Central memory CD8-positive, alpha-beta T cell (primary cell): ENCODE measurements at regions not wholly inside any gene's neighbourhood (a gene's known extent, or its start where the extent isn't known, plus 50 kb on each side); places are given as distances from the start of the nearest gene placed in this dataset.
"Not testable (repeated sequence)": the region's sequence is repeated elsewhere in the genome, so short reads cannot be mapped to it uniquely, and the experiment has no call there.

Source experiments
- ATAC-seq: fragments of 150-1000 bp; cut with Tn5 transposase; replicated peaks from 2 replicates; pipeline ENCODE4 v1.10.0; 2022; ENCODE audit warnings: mild to moderate bottlenecking, moderate FRiP score, moderate number of reproducible peaks; ENCODE audit not compliant: poor library complexity, severe bottlenecking; ENCODE audit errors: extremely low read depth
- DNase-seq, 2 donors: peaks; one replicate each; pipeline ENCODE4 v3.0.0; 2021; ENCODE audit warnings: low spot score in 2 of 2
- H3K27ac Mint-ChIP-seq: one replicate; pipeline ENCODE4 v1.8.0; 2022; ENCODE audit warnings: low read depth, mild to moderate bottlenecking, moderate library complexity, mixed read lengths
- H3K27me3 Mint-ChIP-seq: one replicate; pipeline ENCODE4 v1.8.0; 2022; ENCODE audit warnings: mixed read lengths
- H3K36me3 Mint-ChIP-seq: one replicate; pipeline ENCODE4 v1.8.0; 2022; ENCODE audit warnings: mild to moderate bottlenecking, moderate library complexity, mixed read lengths; ENCODE audit not compliant: insufficient read depth
- H3K4me1 Mint-ChIP-seq: one replicate; pipeline ENCODE4 v1.8.0; 2022; ENCODE audit warnings: mixed read lengths
- H3K4me3 Mint-ChIP-seq: one replicate; pipeline ENCODE4 v1.8.0; 2022; ENCODE audit warnings: mild to moderate bottlenecking, moderate library complexity, mixed read lengths
- H3K9me3 Mint-ChIP-seq: one replicate; pipeline ENCODE4 v1.8.0; 2022; ENCODE audit warnings: mixed read lengths

GRCh38 chr11:134728186-134728585 is 316.1 kb upstream of the B3GAT1 start:
- ATAC-seq (no peak), DNase-seq (no peak)
- Mint-ChIP-seq H3K27ac (no peak overlapping the region), H3K27me3 (peaks cover 90% of the 10 kb centered on the region), H3K9me3 (no peaks in the 10 kb centered on the region), H3K36me3 (no peaks in the 10 kb centered on the region), H3K4me1 (no peaks in the 10 kb centered on the region), H3K4me3 (no peak overlapping the region)

GRCh38 chr11:134727636-134728035 is 315.6 kb upstream of the B3GAT1 start:
- no peaks in the 10 kb centered on the region for H3K36me3 Mint-ChIP-seq
- H3K27ac Mint-ChIP-seq, result no peak overlapping the region
- DNase-seq (no peak), ATAC-seq (no peak)
- H3K9me3 Mint-ChIP-seq, result no peaks in the 10 kb centered on the region
- H3K4me3 Mint-ChIP-seq, result no peak overlapping the region
- H3K4me1 Mint-ChIP-seq, result no peaks in the 10 kb centered on the region
- H3K27me3 Mint-ChIP-seq, result peaks cover 90% of the 10 kb centered on the region

DNA sequence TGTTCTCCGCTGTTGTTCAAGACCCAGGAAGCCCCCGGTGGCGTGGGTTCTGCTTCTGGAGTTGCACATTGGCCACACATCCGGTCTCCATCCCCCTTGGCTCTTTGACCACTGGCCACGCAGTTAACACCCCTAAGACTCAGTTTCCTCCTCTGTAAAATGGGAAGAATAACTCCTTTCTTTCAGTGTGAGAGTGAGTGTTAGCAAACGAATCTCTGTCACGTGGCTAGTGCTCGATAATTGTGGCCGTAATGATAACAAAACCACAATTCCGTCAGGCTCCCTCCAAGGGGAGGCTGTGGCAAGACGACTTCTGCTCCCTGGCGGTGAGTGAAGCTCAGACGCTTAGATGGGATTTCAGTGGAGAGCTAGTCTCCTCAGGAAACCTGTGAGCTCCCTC is 315.2 kb upstream of the B3GAT1 start:
- DNase-seq, result no peak
- H3K4me1 Mint-ChIP-seq, result no peaks in the 10 kb centered on the region
- no peak for ATAC-seq
- H3K9me3 Mint-ChIP-seq, result no peaks in the 10 kb centered on the region
- H3K36me3 Mint-ChIP-seq, result no peaks in the 10 kb centered on the region
- peaks cover 90% of the 10 kb centered on the region for H3K27me3 Mint-ChIP-seq
- H3K27ac Mint-ChIP-seq, result no peak overlapping the region
- H3K4me3 Mint-ChIP-seq, result no peak overlapping the region

- Mint-ChIP-seq H3K4me1 (no peaks in the 10 kb centered on the region), H3K27me3 (peaks cover 77% of the 10 kb centered on the region), H3K27ac (no peak overlapping the region), H3K4me3 (no peak overlapping the region), H3K36me3 (no peaks in the 10 kb centered on the region), H3K9me3 (no peaks in the 10 kb centered on the region)
- no peak for DNase-seq
- no peak for ATAC-seq
Measured at GRCh38 chr11:134725716-134726639, 313.9 kb upstream of the B3GAT1 start.

DNA sequence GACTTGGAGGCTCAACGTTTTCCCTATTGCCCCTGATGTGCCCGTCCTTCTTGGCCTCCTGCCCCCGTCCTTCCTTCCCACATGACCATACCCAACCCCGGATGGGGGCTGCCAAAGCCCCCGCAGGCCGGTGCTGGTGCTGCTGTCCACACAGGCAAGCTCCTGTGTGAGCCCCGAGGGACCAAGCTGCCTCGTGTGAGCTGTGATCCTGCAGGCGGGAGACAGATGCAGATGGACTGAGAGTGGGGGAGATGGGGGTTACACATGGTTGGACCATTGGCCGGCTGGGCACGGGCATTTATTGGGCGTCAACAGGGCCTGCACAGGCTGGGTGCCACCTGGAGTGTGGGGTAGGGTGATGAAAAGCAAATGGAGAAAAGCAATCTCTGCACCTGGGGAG is 313.2 kb upstream of the B3GAT1 start:
- Mint-ChIP-seq H3K4me3 (no peak overlapping the region), H3K27me3 (peaks cover 71% of the 10 kb centered on the region), H3K9me3 (no peaks in the 10 kb centered on the region), H3K27ac (no peak overlapping the region), H3K4me1 (no peaks in the 10 kb centered on the region), H3K36me3 (no peaks in the 10 kb centered on the region)
- no peak for DNase-seq
- ATAC-seq, result no peak

DNA sequence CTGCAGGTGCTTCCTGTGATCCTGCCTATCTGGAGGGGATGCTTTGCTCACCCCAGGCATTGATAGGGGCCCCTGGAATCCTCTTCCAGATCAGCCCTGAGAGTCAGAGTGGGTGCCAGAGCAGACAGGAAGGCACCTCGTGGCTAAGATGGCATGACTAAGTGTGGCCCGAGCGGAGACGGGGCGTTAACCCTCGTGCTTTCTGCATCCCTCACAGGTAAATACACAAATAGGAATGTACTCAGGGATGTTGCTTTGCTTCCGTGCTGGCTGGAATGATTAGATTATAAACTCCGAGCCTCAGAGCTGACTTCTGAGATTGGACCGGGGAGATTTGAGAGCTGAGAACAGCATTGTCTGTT is 312.7 kb upstream of the B3GAT1 start:
- Mint-ChIP-seq H3K9me3 (no peaks in the 10 kb centered on the region), H3K4me1 (no peaks in the 10 kb centered on the region), H3K4me3 (no peak overlapping the region), H3K27me3 (peaks cover 71% of the 10 kb centered on the region), H3K27ac (no peak overlapping the region), H3K36me3 (no peaks in the 10 kb centered on the region)
- no peak for DNase-seq
- ATAC-seq, result no peak

DNA sequence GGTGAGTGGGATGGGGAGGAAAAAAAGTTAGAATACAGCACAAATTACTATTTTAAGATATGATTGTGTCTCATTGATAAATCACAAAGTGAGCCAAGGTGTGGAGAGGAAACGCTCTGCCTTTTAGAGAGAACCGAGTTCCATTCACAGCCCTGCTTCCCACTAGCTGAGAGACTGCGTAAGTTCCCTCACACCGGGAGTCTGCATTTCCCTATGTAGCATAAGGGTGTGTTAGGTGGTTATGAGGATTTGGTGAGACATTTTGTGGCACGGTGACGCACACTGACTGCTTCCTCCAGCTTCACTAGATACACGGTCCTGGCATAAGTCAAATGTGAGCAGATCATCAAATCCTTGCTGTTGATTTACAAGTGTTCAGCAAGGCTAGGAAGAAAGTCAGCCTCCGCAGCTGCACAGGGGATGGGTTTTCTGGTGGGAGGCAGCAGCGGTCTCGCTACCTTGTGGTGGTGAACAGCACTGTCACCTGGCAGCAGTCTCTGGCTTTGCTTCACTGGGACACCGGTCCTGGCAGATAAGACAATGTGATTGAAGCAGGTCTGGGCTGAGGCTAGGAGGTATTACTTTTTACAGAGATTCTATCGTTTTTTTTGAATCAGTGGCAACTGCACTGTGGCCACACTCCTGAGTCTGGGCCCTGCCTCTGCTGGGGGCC is 312.2 kb upstream of the B3GAT1 start:
- no peaks in the 10 kb centered on the region for H3K36me3 Mint-ChIP-seq
- H3K4me3 Mint-ChIP-seq, result no peak overlapping the region
- no peak overlapping the region for H3K27ac Mint-ChIP-seq
- no peaks in the 10 kb centered on the region for H3K9me3 Mint-ChIP-seq
- H3K4me1 Mint-ChIP-seq, result no peaks in the 10 kb centered on the region
- no peak for ATAC-seq
- peaks cover 73% of the 10 kb centered on the region for H3K27me3 Mint-ChIP-seq
- DNase-seq, result no peak

- not testable (repeated sequence) for H3K4me1 Mint-ChIP-seq, H3K9me3 Mint-ChIP-seq, H3K27ac Mint-ChIP-seq, DNase-seq, H3K4me3 Mint-ChIP-seq, H3K36me3 Mint-ChIP-seq, ATAC-seq
- H3K27me3 Mint-ChIP-seq, result peaks cover 69% of the 10 kb centered on the region
Measured at GRCh38 chr11:134720691-134721070, 308.6 kb upstream of the B3GAT1 start.

- H3K4me3 Mint-ChIP-seq, ATAC-seq, H3K36me3 Mint-ChIP-seq, H3K27ac Mint-ChIP-seq, H3K9me3 Mint-ChIP-seq, DNase-seq, H3K4me1 Mint-ChIP-seq: not testable (repeated sequence)
- H3K27me3 Mint-ChIP-seq, result peaks cover 69% of the 10 kb centered on the region
Measured at GRCh38 chr11:134719940-134720690, 308.1 kb upstream of the B3GAT1 start.

- ATAC-seq (no peak), DNase-seq (no peak)
- H3K4me3 Mint-ChIP-seq, result no peak overlapping the region
- peaks cover 62% of the 10 kb centered on the region for H3K27me3 Mint-ChIP-seq
- no peaks in the 10 kb centered on the region for H3K9me3 Mint-ChIP-seq
- no peaks in the 10 kb centered on the region for H3K36me3 Mint-ChIP-seq
- no peak overlapping the region for H3K27ac Mint-ChIP-seq
- peaks cover 6% of the 10 kb centered on the region for H3K4me1 Mint-ChIP-seq
Measured at GRCh38 chr11:134719397-134719796, 307.4 kb upstream of the B3GAT1 start.

DNA sequence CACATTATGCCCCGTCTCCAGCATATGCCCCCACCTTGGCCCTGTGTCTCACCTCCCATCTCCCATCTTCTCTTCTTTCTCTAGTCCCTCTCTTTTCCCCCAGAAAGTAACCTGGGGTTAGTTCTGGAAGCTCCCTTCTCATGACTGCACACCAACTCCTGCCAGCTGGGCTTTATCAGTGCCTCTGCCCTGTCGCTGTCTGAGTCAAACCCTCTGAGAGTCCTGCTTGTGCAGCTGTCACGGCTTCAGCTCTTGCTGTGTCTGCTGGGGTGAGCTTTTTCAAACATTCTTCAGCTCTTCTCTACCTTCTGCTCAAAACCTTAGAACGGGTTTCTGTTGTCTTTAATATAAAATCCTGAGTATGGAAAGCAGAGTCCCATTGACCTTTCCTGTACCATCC is 304.5 kb upstream of the B3GAT1 start:
- ATAC-seq (no peak), DNase-seq (no peak)
- Mint-ChIP-seq H3K36me3 (no peaks in the 10 kb centered on the region), H3K27ac (no peak overlapping the region), H3K4me1 (peaks cover 6% of the 10 kb centered on the region), H3K27me3 (peaks cover 41% of the 10 kb centered on the region), H3K9me3 (no peaks in the 10 kb centered on the region), H3K4me3 (no peak overlapping the region)

DNA sequence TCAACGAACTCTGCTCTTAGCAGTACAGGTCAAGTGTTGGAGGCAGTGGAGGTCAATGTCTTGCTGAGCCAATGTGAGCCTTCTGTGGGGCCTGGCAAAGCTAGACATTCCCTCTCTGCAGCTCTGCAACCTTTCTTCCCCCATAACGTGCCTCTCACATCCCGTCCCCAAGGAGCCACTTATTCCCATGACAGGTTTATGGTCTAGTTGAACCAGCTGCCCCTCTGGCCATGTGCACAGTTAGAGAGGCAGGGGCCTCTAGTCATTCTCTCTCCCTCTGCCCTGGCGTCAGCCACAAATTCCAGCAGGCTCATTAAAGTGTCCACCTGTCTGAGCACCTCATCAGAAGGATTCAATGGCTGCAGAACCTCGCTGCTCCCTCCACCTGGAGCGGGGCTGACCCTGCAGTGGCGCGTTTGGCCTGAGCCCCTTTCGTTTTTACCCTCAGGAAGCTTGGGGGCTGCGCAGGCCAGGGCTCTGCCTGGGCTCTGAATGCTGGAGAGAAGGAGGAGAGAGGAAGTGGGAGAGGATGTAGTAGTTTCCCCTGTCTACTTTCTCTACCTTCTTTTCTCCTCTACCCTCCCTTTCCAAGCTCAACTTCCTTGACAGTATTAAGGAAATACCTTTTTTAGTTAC is 302.1 kb upstream of the B3GAT1 start:
- Mint-ChIP-seq H3K27me3 (peaks cover 35% of the 10 kb centered on the region), H3K36me3 (no peaks in the 10 kb centered on the region), H3K4me1 (peaks cover 6% of the 10 kb centered on the region), H3K27ac (no peak overlapping the region), H3K9me3 (no peaks in the 10 kb centered on the region), H3K4me3 (no peak overlapping the region)
- DNase-seq (no peak), ATAC-seq (no peak)
